ENCODE measurements at regions not wholly inside any gene's neighbourhood (a gene's known extent, or its start where the extent isn't known, plus 50 kb on each side); places are given as distances from the start of the nearest gene placed in this dataset.

GRCh38 chr18:27619090-27619772, 434.1 kb upstream of the CHST9 start:
- Histone ChIP-seq H3K4me1 (peaks cover 0 to 7% (median 3%) of the 10 kb centered on the region in 4 donors), H3K27ac (no peak overlapping the region), H3K4me3 (no peak overlapping the region), H3K36me3 (no peaks in the 10 kb centered on the region), H3K9me3 (no peaks in the 10 kb centered on the region), H3K27me3 (no peaks in the 10 kb centered on the region)
- TF ChIP-seq POLR2AphosphoS5 (IDR thresholded peaks at IDR 0.05) (no peak), EP300 (IDR thresholded peaks at IDR 0.05) (no peak), POLR2A (IDR thresholded peaks at IDR 0.05) (no peak), CTCF (IDR thresholded peaks at IDR 0.05) (no peak)
- intact Hi-C loops (cut with DNase I; ENCODE audit: low total_unique reads): no loop called here
- 31 to 58% (median 49%) methylated on average over 6 of the region's 6 CpGs for WGBS, 5 donors
- DNase-seq: peak in 1 of 2 donors; percentile 6

GRCh38 chr18:27616324-27616723, 431.2 kb upstream of the CHST9 start:
- no peak for TF ChIP-seq EP300 (IDR thresholded peaks at IDR 0.05)
- TF ChIP-seq POLR2A (IDR thresholded peaks at IDR 0.05): no peak
- TF ChIP-seq POLR2AphosphoS5 (IDR thresholded peaks at IDR 0.05): no peak
- TF ChIP-seq CTCF (IDR thresholded peaks at IDR 0.05): no peak
- Histone ChIP-seq H3K27me3 (no peaks in the 10 kb centered on the region), H3K36me3 (no peaks in the 10 kb centered on the region), H3K4me3 (no peak overlapping the region), H3K4me1 (peaks cover 0 to 7% (median 3%) of the 10 kb centered on the region in 4 donors), H3K27ac (no peak overlapping the region), H3K9me3 (no peaks in the 10 kb centered on the region)
- intact Hi-C loops (cut with DNase I; ENCODE audit: low total_unique reads): no loop called here
- no peak for DNase-seq
- 75 to 91% (median 86%) methylated on average over 4 of the region's 4 CpGs for whole genome bisulfite sequencing, 5 donors

- Histone ChIP-seq H3K36me3 (no peaks in the 10 kb centered on the region), H3K27me3 (no peaks in the 10 kb centered on the region), H3K4me1 (peaks cover 0 to 7% (median 3%) of the 10 kb centered on the region in 4 donors), H3K4me3 (no peak overlapping the region), H3K27ac (no peak overlapping the region), H3K9me3 (no peaks in the 10 kb centered on the region)
- intact Hi-C loops (cut with DNase I; ENCODE audit: low total_unique reads): no loop called here
- TF ChIP-seq POLR2AphosphoS5 (IDR thresholded peaks at IDR 0.05) (no peak), POLR2A (IDR thresholded peaks at IDR 0.05) (no peak), CTCF (IDR thresholded peaks at IDR 0.05) (no peak), EP300 (IDR thresholded peaks at IDR 0.05) (no peak)
- WGBS, 5 donors: 36 to 54% (median 48%) methylated on average over 8 of the region's 8 CpGs
- DNase-seq: no peak
Observed at GRCh38 chr18:27614951-27615844, 430.1 kb upstream of the CHST9 start.

GRCh38 chr18:27609221-27609620, 424.1 kb upstream of the CHST9 start:
- Histone ChIP-seq H3K27me3 (no peaks in the 10 kb centered on the region), H3K4me3 (no peak overlapping the region), H3K36me3 (no peaks in the 10 kb centered on the region), H3K9me3 (no peaks in the 10 kb centered on the region), H3K4me1 (peaks cover 0 to 16% (median 7%) of the 10 kb centered on the region in 4 donors), H3K27ac (no peak overlapping the region)
- intact Hi-C loops (cut with DNase I; ENCODE audit: low total_unique reads): loop anchor here (10.0 kb wide), 1 partner anchor 146 kb away; no protein-coding TSS in a partner anchor
- DNase-seq: no peak
- TF ChIP-seq EP300 (IDR thresholded peaks at IDR 0.05) (no peak), POLR2A (IDR thresholded peaks at IDR 0.05) (no peak), POLR2AphosphoS5 (IDR thresholded peaks at IDR 0.05) (no peak), CTCF (IDR thresholded peaks at IDR 0.05) (no peak)
